Stimulated activated CD4-positive, alpha-beta T cell treated with anti-CD3 and anti-CD28 coated beads, Interleukin-2, amount 100 ng/mL, for 24 hours (primary cell): ENCODE measurements at regions not wholly inside any gene's neighbourhood (a gene's known extent, or its start where the extent isn't known, plus 50 kb on each side); places are given as distances from the start of the nearest gene placed in this dataset.
"Not testable (repeated sequence)": the region's sequence is repeated elsewhere in the genome, so short reads cannot be mapped to it uniquely, and the experiment has no call there.

Experiments used
- DNase-seq, 2 donors: peaks; one replicate each; pipeline ENCODE4 v3.0.0-alpha.2; 2020

GRCh38 chr1:224539971-224540370 lies 76.1 kb upstream of the CNIH3 start:
- DNase-seq = no peak

GRCh38 chr1:224540535-224540934 lies 75.6 kb upstream of the CNIH3 start:
- no peak for DNase-seq

- DNase-seq = no peak
These were observed 74.9 kb upstream of the CNIH3 start for GRCh38 chr1:224541072-224541790.

- no peak for DNase-seq
These were observed 74.1 kb upstream of the CNIH3 start for GRCh38 chr1:224541901-224542630.

- peak in 1 of 2 donors; percentile 5 for DNase-seq
These were observed 73.2 kb upstream of the CNIH3 start for GRCh38 chr1:224542783-224543440.

GRCh38 chr1:224543453-224543852 lies 72.7 kb upstream of the CNIH3 start:
- DNase-seq = no peak

DNA sequence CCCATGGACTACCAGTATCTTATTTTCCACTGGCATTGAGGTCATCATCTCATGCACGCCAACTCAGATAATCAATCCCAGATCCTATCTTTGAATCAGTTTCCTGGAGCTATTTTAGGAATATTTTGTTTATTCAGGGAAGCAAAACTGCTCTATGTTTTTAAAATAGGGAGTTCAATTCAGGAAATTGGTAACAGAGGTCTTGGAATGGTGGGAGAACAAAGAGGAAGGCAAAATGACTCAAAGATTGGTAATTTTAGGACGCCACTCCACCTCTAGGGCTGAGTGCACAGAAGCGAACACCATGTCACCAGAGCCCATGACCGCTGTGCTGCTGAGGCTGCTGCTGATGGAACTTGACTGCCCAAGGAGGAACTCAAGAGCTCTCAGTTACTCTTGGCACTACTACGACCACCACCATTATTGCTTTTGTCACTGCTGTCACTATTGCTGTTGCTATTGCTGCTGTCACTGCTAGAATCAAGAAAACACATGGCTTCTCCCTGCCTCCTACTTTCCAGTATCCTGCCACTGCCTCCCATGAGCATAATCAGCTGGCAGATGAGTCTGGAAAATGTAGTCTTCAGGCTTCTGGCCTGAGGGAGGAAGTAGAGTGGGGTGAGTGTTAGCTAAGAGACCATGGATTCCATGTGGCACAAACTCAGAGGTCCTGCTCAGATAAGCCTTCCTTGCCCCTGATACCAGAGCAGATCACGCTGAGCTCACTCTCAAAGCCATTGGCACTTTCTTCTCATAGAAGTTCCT lies 71.6 kb upstream of the CNIH3 start:
- DNase-seq = no peak

GRCh38 chr1:224545571-224545970 lies 70.5 kb upstream of the CNIH3 start:
- DNase-seq = no peak

GRCh38 chr1:224548676-224549075 lies 67.4 kb upstream of the CNIH3 start:
- no peak for DNase-seq

- not testable (repeated sequence) for DNase-seq
These were observed 64.9 kb upstream of the CNIH3 start for GRCh38 chr1:224551189-224551588.

DNA sequence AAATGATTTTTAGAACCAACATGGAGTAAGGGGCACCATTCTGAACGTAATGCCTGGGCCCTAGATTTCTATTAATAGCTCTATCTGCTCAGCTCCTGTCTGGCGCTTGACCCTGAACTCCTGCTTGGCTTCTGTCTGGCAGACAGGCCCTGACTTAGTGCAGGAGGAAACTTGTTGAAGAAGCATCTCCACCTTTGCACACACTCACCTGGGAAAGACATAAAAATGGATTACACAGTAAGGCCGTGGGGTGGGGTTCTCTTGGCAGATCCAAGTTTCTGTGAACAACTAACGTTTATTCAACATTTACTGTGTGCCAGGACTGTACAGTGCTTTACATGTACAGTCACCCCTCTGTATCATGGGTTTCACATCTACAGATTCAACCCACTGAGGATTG lies 62.1 kb upstream of the CNIH3 start:
- no peak for DNase-seq

DNA sequence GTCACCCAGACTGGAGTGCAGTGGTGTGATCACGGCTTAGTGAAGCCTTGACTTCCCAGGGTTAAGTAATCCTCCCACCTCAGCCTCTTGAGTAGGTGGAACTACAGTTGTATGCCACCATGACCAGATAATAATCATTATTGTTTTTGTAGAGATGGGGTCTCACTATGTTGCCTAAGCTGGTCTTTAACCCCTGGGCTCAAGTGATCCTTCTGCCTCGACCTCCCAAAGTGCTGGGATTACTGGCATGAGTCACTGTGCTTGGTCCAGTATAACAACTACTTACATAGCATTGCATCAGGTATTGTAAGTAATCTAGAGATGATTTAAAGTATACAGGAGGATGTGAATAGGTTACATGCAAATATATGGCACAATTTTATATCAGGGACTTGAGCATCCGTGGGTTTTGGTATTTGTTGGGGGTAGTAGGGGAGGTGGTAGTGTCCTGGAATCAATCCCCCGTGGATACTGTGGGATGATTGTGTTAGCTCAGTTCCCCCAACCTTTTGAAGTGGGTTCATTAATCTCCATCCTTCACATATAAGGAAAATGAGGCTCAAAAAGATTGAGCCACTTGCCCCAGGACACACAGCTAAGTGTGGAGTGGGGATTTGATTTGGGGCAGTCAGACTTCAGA lies 61.4 kb upstream of the CNIH3 start:
- no peak for DNase-seq

- no peak for DNase-seq
These were observed 57.2 kb upstream of the CNIH3 start for GRCh38 chr1:224558904-224559303.

DNA sequence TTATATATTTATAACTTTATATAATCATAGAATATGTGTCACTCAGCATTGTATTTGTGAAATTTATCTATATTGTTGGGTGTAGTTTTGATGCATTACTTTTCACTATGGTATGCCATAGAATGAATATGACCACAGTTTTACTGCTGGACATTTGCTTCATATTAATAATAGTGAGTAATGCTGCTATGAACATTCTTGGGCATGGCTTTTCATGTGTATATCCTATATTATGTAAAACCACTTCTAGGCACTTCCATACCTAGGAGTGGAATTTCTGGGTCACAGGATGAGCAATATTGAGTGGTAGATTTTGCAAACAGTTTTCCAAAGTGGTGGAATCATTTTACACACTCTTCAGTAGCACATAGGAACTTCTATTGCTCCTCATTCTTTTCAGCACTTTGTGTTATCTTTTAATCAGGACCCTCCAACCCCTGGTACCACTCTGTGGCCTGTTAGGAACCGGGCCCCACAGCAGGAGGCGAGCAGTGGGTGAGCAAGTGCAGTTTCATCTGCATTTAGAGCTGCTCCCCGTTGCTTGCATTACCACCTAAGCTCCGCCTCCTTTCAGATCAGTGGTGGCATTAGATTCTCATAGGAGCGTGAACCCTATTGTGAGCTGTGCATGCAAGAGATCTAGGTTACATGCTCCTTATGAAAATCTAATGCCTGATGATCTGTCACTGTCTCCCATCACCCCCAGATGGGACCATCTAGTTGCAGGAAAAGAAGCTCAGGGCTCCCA lies 56.0 kb upstream of the CNIH3 start:
- DNase-seq = no peak

DNA sequence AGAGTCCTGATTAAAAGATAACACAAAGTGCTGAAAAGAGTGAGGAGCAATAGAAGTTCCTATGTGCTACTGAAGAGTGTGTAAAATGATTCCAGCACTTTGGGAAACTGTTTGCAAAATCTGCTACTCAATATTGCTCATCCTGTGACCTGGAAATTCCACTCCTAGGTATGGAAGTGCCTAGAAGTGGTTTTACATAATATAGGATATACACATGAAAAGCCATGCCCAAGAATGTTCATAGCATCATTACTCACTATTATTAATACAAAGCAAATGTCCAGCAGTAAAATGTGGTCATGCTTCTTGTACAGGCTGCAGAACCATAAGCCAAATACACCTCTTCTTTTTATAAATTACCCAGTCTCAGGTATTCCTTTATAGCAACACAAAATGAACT lies 53.2 kb upstream of the CNIH3 start:
- not testable (repeated sequence) for DNase-seq

DNA sequence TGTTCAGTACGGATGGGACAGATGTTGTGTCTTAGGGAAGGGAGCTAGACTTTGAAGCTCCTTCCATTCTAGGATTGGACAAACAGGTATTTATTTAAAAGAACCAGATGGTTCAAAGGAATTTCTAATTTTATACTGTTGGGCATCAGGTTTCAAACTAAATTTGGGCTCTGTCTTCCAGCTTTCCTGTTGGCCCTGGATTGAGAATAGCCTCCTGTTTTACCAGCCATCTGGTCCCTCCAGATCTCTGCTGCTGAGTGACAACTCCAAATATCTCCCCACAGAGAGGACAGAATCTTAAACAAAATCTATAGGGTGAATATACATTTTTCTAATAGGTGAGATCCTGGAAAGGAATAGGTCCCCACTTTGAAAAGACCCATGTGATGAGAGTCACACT lies 52.5 kb upstream of the CNIH3 start:
- no peak for DNase-seq

DNA sequence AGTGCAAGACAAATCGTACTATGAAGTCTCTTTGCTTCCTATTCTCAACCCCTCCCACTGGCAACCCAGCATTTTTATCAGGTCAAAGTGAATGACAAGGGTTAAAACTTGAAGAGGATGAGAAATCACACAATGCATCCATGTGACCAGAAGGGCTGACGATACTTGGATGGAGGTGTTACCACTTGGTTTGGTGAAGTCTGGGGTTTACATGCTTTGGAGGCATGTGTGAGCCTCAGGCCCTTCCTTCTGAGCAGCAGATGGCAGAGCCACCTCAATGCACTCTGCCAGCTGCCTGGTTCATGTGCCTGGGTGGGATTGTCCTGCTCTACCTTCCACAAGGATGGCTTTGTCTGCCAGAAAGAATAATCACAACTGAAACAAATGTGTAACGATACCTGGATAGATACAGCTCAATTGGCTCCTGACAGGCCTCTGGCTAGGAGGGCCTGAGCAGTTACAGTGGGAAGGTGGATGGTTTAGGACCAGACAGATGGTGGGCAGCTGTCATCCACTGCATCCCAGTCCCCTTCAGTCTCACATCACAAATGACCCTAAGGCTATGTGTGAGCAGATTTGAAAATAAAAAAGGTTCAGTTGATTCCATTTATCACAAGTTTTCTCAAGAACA lies 51.5 kb upstream of the CNIH3 start:
- DNase-seq = no peak

- DNase-seq = no peak
These were observed 50.9 kb upstream of the CNIH3 start for GRCh38 chr1:224565186-224565585.

DNA sequence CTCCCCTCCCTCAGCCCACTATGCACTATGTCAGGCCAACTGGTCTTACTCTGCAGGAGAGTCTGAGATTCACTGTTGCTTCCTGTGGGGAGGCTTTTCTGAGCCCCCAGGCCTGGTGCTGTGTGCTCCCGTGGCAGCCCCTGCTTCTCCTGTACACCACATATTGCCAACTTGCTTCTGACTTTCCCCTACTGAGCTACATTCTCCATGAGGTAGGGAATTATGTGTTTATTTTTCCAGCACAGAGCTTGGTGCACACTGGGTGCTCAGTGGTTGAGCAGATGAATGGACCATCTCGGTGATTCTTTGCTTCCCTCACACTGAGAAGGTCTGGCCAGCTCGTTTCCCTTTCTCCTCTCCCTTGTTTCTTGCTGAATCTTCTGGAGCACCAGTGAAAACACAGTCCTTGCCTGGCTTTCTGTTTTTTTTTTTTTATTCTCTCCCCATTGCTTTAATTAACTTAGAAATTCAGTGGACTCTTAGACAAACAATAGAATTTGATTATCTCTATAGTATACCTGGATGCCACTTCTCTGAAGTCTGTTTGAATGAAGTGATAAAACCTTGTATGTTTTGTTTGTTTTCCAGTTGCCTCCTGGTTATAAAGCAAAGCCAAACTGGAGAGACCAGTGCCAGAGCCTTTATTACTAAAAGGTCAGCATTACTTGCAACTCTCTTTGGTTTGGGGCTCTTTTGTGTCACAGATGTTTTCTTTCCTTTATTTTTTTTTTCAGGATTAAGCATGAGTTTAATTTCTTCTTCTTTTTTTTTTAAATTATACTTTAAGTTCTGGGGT lies 50.3 kb upstream of the CNIH3 start:
- no peak for DNase-seq
